K562 (cell line): ENCODE measurements at regions not wholly inside any gene's neighbourhood (a gene's known extent, or its start where the extent isn't known, plus 50 kb on each side); places are given as distances from the start of the nearest gene placed in this dataset.

Experiments
- ATAC-seq: fragments of 200-7000 bp; cut with Tn5 transposase; 3 replicates; pipeline ENCODE4 v1.9.1; 2020; ENCODE audit warnings: moderate library complexity
- BruUV-seq: library from RNA; stranded (reverse); fragments of 400-500 nt; replicated peaks from 2 replicates; lab custom pipeline; 2021; lab: Mats Ljungman, UMichigan
- CTCF ChIA-PET: fragments of 300-600 bp; formaldehyde crosslinking; extraction: SDS; loops from one replicate; lab custom pipeline; 2021; ENCODE audit warnings: low intra/inter-chr PET ratio; lab: Yijun Ruan, JAX
- POLR2A ChIA-PET: fragments of 300-600, 350-650 bp; sonication (Branson Sonifier 250); formaldehyde crosslinking; extraction: SDS; loops from one replicate; lab custom pipeline; 2021; ENCODE audit warnings: antibody characterized with exemption, inconsistent platforms; lab: Yijun Ruan, JAX
- DNase-seq, 4 experiments: peaks; one replicate each; pipeline versions ENCODE4 v3.0.0 to v3.0.0-alpha.2; 2011 to 2018; ENCODE audit warnings: low spot score in 3 of 4, mixed read lengths in 3 of 4; ENCODE audit errors: extremely low read depth in 1 of 4
- FAIRE-seq: peaks from 2 replicates; lab custom pipeline; 2011; peaks lifted over from hg19 to GRCh38; lab: Jason Lieb, UNC
- H2AFZ ChIP-seq: 2 replicates; pipeline ENCODE4 v1.6.0; 2011; ENCODE audit warnings: low read depth, low read length, control low read depth, inconsistent platforms
- H3K27ac ChIP-seq: fragments of 200-600 bp; 3 replicates; pipeline ENCODE4 v1.8.0; 2011; ENCODE audit warnings: low read depth, mild to moderate bottlenecking, control low read depth, inconsistent platforms, low read length, moderate library complexity, mixed read lengths; ENCODE audit errors: extremely low read depth
- H3K27me3 ChIP-seq, 2 experiments: fragments of 300-600 bp in 1 of 2; 2 replicates in 1 of 2; 3 replicates in 1 of 2; pipeline versions ENCODE4 v1.6.0 to v1.8.0; 2011; ENCODE audit warnings: inconsistent platforms in 2 of 2, low read length in 2 of 2, mild to moderate bottlenecking in 1 of 2, mixed read lengths in 1 of 2, moderate library complexity in 1 of 2; ENCODE audit not compliant: control insufficient read depth in 2 of 2, insufficient read depth in 2 of 2
- H3K36me3 ChIP-seq: fragments of 300-600 bp; 3 replicates; pipeline ENCODE4 v1.8.0; 2011; ENCODE audit warnings: mild to moderate bottlenecking, low read length, inconsistent platforms; ENCODE audit not compliant: control insufficient read depth, insufficient read depth
- H3K4me1 ChIP-seq, 2 experiments: fragments of 200-600 bp in 1 of 2; replicated peaks in 1 of 2; 2 replicates in 1 of 2; 3 replicates in 1 of 2; pipeline versions ENCODE4 v1.5.1 to v1.8.0; 2011; ENCODE audit warnings: inconsistent platforms in 2 of 2, low read length in 2 of 2, mild to moderate bottlenecking in 1 of 2, mixed read lengths in 1 of 2, moderate library complexity in 1 of 2; ENCODE audit not compliant: control insufficient read depth in 2 of 2, insufficient read depth in 2 of 2
- H3K4me2 ChIP-seq: 2 replicates; pipeline ENCODE4 v1.6.1; 2011; ENCODE audit warnings: low read length, control low read depth, inconsistent platforms, mixed read lengths; ENCODE audit not compliant: insufficient read depth
- H3K4me3 ChIP-seq: fragments of 200-600 bp; sonication (generic), shearing (Covaris generic); 2 replicates; pipeline ENCODE4 v1.5.1; 2016; ENCODE audit warnings: control low read depth, inconsistent platforms
- H3K79me2 ChIP-seq: fragments of 200-600 bp; 3 replicates; pipeline ENCODE4 v1.8.0; 2011; ENCODE audit warnings: low read length, inconsistent platforms; ENCODE audit not compliant: control insufficient read depth, insufficient read depth
- H3K9ac ChIP-seq, 2 experiments: 2 replicates each; pipeline versions ENCODE4 v1.6.0 to v1.6.1; 2011; ENCODE audit warnings: low read depth in 2 of 2, low read length in 2 of 2, control low read depth in 1 of 2, inconsistent platforms in 1 of 2, mild to moderate bottlenecking in 1 of 2, mixed read lengths in 1 of 2; ENCODE audit not compliant: insufficient read depth in 1 of 2
- H3K9me1 ChIP-seq: one replicate; pipeline ENCODE4 v1.6.0; 2011; ENCODE audit warnings: inconsistent platforms, mild to moderate bottlenecking, low read length, moderate library complexity; ENCODE audit not compliant: control insufficient read depth, insufficient read depth
- H3K9me3 ChIP-seq: replicated peaks from 2 replicates; pipeline ENCODE4 v1.5.1; 2011; ENCODE audit warnings: low read depth, low read length, inconsistent platforms; ENCODE audit not compliant: control insufficient read depth, insufficient read depth
- H4K20me1 ChIP-seq: replicated peaks from 2 replicates; pipeline ENCODE4 v1.6.1; 2011; ENCODE audit warnings: low read length, inconsistent platforms, mixed read lengths; ENCODE audit not compliant: control insufficient read depth, insufficient read depth
- FUS ChIP-seq: fragments of 200-400 bp; formaldehyde crosslinking; optimal IDR thresholded peaks from 2 replicates; pipeline ENCODE3; 2017; ENCODE audit warnings: low read depth, low read length
- LCOR ChIP-seq: sonication (generic); formaldehyde crosslinking; IDR thresholded peaks from 2 replicates; pipeline ENCODE4 v1.8.0; 2022; ENCODE audit warnings: mild to moderate bottlenecking, missing genetic modification reagents
- RBM17 ChIP-seq: fragments of 200-400 bp; formaldehyde crosslinking; IDR thresholded peaks from 2 replicates; pipeline ENCODE4 v1.6.1; 2017; ENCODE audit warnings: low read depth, mild to moderate bottlenecking, low read length, borderline replicate concordance
- STAT6 ChIP-seq: sonication (generic); formaldehyde crosslinking; IDR thresholded peaks from 2 replicates; pipeline ENCODE4 v1.8.1; 2023; ENCODE audit warnings: mild to moderate bottlenecking, missing genetic modification reagents
- TARDBP ChIP-seq: fragments of 450-650 bp; IDR thresholded peaks from 2 replicates; pipeline ENCODE4 v1.6.1; 2016
- THRA ChIP-seq: fragments of 450-650 bp; IDR thresholded peaks from 2 replicates; pipeline ENCODE4 v1.6.1; 2017; ENCODE audit warnings: mild to moderate bottlenecking, moderate library complexity
- TRIM24 ChIP-seq, 2 experiments: fragments of 450-650 bp; IDR thresholded peaks; 2 replicates each; pipeline ENCODE4 v1.6.1; 2016
- WGBS: fragments of 100-300 bp; shearing (Covaris generic); methylation state at CpG from one replicate; pipeline ENCODE4 v1.1.6; 2016; ENCODE audit warnings: low coverage, mixed read lengths; ENCODE audit not compliant: insufficient coverage; ENCODE audit errors: missing lambda C conversion rate; 5-methylcytosine and 5-hydroxymethylcytosine counted together
- in situ Hi-C: fragments of 300-500 bp; cut with MboI; formaldehyde crosslinking; loops from 4 replicates; pipeline ENCODE4 v1.15.0; 2018; ENCODE audit warnings: inconsistent platforms, mixed read lengths
- intact Hi-C: fragments of 100-400 bp; cut with micrococcal nuclease; formaldehyde crosslinking; loops from 2 replicates; pipeline ENCODE4 v1.14.2; 2022
- TF ChIP-seq, protein P1 (sequence below), 2 experiments: IDR thresholded peaks; 2 replicates each; pipeline ENCODE4 v1.6.1; 2012; ENCODE audit warnings: improper control_type of control experiment in 2 of 2, low read depth in 2 of 2, low read length in 2 of 2, borderline replicate concordance in 1 of 2

DNA sequence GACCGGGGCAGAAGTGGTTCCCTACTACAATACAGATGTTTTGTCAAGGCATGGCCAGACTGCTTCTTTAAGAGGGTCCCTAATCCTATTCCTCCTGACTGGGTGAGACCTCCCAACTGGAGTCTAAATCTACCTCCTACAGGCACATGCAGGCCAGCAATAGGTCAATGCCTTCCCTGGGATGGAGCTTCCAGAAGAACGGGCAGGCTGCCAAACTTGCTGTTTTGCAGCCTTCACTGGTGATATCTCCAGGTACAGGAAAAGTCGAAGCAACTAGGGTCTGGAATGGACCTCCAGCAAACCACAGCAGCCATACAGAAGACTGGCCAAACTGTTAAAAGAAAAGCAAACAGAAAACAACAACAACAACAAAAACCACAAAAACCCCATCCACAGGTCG lies 678.4 kb upstream of the DIAPH2 start:
- FAIRE-seq (no peak), DNase-seq (no peak), ATAC-seq (no peak)
- no peaks in the 10 kb centered on the region for H3K9me3 ChIP-seq
- no peak overlapping the region for H3K4me2 ChIP-seq
- no peaks in the 10 kb centered on the region for H3K4me1 ChIP-seq
- no peak overlapping the region for H3K27ac ChIP-seq
- H3K27me3 ChIP-seq: no peaks in the 10 kb centered on the region
- H3K36me3 ChIP-seq: no peaks in the 10 kb centered on the region
- ChIA-PET POLR2A (no interaction called here), CTCF (no interaction called here)
- no peak overlapping the region for H3K9ac ChIP-seq
- WGBS: 0% methylated on average over 4 of the region's 4 CpGs
- TF ChIP-seq LCOR (CRISPR knock-in tag) (no peak), RBM17 (no peak), FUS (no peak), TARDBP (no peak), STAT6 (CRISPR knock-in tag) (no peak), THRA (no peak), TRIM24 (IDR thresholded peaks at IDR 0.05) (no peak)
- TF ChIP-seq, protein P1, sequence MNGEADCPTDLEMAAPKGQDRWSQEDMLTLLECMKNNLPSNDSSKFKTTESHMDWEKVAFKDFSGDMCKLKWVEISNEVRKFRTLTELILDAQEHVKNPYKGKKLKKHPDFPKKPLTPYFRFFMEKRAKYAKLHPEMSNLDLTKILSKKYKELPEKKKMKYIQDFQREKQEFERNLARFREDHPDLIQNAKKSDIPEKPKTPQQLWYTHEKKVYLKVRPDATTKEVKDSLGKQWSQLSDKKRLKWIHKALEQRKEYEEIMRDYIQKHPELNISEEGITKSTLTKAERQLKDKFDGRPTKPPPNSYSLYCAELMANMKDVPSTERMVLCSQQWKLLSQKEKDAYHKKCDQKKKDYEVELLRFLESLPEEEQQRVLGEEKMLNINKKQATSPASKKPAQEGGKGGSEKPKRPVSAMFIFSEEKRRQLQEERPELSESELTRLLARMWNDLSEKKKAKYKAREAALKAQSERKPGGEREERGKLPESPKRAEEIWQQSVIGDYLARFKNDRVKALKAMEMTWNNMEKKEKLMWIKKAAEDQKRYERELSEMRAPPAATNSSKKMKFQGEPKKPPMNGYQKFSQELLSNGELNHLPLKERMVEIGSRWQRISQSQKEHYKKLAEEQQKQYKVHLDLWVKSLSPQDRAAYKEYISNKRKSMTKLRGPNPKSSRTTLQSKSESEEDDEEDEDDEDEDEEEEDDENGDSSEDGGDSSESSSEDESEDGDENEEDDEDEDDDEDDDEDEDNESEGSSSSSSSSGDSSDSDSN (IDR thresholded peaks at IDR 0.05; ENCODE audit: borderline replicate concordance in 1 of 2, low read depth in 2 of 2, low read length in 2 of 2): no peak
- no peaks in the 10 kb centered on the region for H4K20me1 ChIP-seq
- no peaks in the 10 kb centered on the region for H3K79me2 ChIP-seq
- H3K4me3 ChIP-seq: no peak overlapping the region
- no peaks in the 10 kb centered on the region for H3K9me1 ChIP-seq
- in situ Hi-C loops (no loop called here), intact Hi-C loops (no loop called here)
- no TSS peak for BruUV-seq
- no peak overlapping the region for H2AFZ ChIP-seq
